ENCODE measurements at regions not wholly inside any gene's neighbourhood (a gene's known extent, or its start where the extent isn't known, plus 50 kb on each side); places are given as distances from the start of the nearest gene placed in this dataset.

GRCh38 chr5:106530150-106530549 is 1140.6 kb downstream of the EFNA5 start:
- no peaks in the 10 kb centered on the region for H3K27me3 ChIP-seq (replicated peaks in 1 of 2; ENCODE audit: control insufficient read depth in 2 of 2, extremely low read depth in 1 of 2, insufficient read depth in 2 of 2, low read length in 1 of 2)
- POLR2A ChIA-PET = no interaction called here
- no peaks in the 10 kb centered on the region for H3K27me3 Mint-ChIP-seq
- H3K27ac Mint-ChIP-seq = no peak overlapping the region
- no peak overlapping the region for H3K4me3 ChIP-seq (ENCODE audit: control insufficient read depth in 1 of 2, extremely low read depth in 1 of 2, low read length in 1 of 2)
- no peaks in the 10 kb centered on the region for H3K9me3 ChIP-seq
- DNase-seq (no peak), ATAC-seq (replicated peaks in 1 of 4) (no peak)
- no peaks in the 10 kb centered on the region for H3K36me3 ChIP-seq (ENCODE audit: control insufficient read depth in 2 of 2, extremely low read depth in 1 of 2, insufficient read depth in 1 of 2, low read length in 1 of 2)
- no peak overlapping the region for H3K27ac ChIP-seq (ENCODE audit: low read length)
- CTCF ChIA-PET = no interaction called here
- H3K4me1 Mint-ChIP-seq = no peaks in the 10 kb centered on the region
- no peak overlapping the region for H3K4me3 Mint-ChIP-seq
- peaks cover 3 to 15% (median 12%) of the 10 kb centered on the region in 3 donors for H3K9me3 Mint-ChIP-seq
- H3K36me3 Mint-ChIP-seq = no peaks in the 10 kb centered on the region
- no peaks in the 10 kb centered on the region for H3K4me1 ChIP-seq (ENCODE audit: control insufficient read depth in 1 of 2, extremely low read depth in 1 of 2, insufficient read depth in 2 of 2, low read length in 2 of 2)

DNA sequence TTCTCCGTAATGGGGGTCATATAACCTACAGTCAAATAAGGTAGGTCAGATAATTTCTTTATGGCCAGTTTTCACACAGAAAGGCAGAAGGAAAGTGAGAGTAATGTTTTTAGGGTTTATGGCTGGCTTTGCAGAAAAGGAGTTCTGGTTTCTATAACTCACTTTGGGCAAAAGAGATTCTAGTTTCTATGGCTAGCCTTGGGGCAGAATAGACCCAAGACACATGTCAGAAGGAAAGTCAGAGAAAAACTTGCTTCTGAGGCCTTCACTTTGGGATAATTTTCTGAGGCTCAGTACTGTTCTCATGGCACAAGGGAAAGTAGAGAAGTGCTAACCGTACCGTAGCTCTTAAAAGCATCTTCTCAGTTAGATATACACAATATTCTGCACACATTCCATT is 1145.3 kb downstream of the EFNA5 start:
- Histone ChIP-seq H3K27ac (ENCODE audit: low read length) (no peak overlapping the region), H3K9me3 (no peaks in the 10 kb centered on the region), H3K27me3 (replicated peaks in 1 of 2; ENCODE audit: control insufficient read depth in 2 of 2, extremely low read depth in 1 of 2, insufficient read depth in 2 of 2, low read length in 1 of 2) (no peaks in the 10 kb centered on the region), H3K4me3 (ENCODE audit: control insufficient read depth in 1 of 2, extremely low read depth in 1 of 2, low read length in 1 of 2) (no peak overlapping the region), H3K4me1 (ENCODE audit: control insufficient read depth in 1 of 2, extremely low read depth in 1 of 2, insufficient read depth in 2 of 2, low read length in 2 of 2) (no peaks in the 10 kb centered on the region), H3K36me3 (ENCODE audit: control insufficient read depth in 2 of 2, extremely low read depth in 1 of 2, insufficient read depth in 1 of 2, low read length in 1 of 2) (no peaks in the 10 kb centered on the region)
- no peaks in the 10 kb centered on the region for H3K36me3 Mint-ChIP-seq
- DNase-seq (no peak), ATAC-seq (replicated peaks in 1 of 4) (no peak)
- CTCF ChIA-PET = no interaction called here
- no CpG with 5 or more reads among the region's 3 CpGs for WGBS (ENCODE audit: insufficient coverage)
- H3K27me3 Mint-ChIP-seq = no peaks in the 10 kb centered on the region
- no peak overlapping the region for H3K4me3 Mint-ChIP-seq
- no peaks in the 10 kb centered on the region for H3K4me1 Mint-ChIP-seq
- no peak overlapping the region for H3K27ac Mint-ChIP-seq
- POLR2A ChIA-PET = no interaction called here
- peaks cover 0 to 11% (median 3%) of the 10 kb centered on the region in 3 donors for H3K9me3 Mint-ChIP-seq

GRCh38 chr5:106523852-106524251 is 1146.9 kb downstream of the EFNA5 start:
- H3K36me3 Mint-ChIP-seq = no peaks in the 10 kb centered on the region
- H3K4me3 Mint-ChIP-seq = no peak overlapping the region
- no peaks in the 10 kb centered on the region for H3K27me3 Mint-ChIP-seq
- H3K4me3 ChIP-seq (ENCODE audit: control insufficient read depth in 1 of 2, extremely low read depth in 1 of 2, low read length in 1 of 2) = no peak overlapping the region
- H3K27ac Mint-ChIP-seq = no peak overlapping the region
- DNase-seq (no peak), ATAC-seq (replicated peaks in 1 of 4) (no peak)
- no peaks in the 10 kb centered on the region for H3K36me3 ChIP-seq (ENCODE audit: control insufficient read depth in 2 of 2, extremely low read depth in 1 of 2, insufficient read depth in 1 of 2, low read length in 1 of 2)
- ChIA-PET POLR2A (no interaction called here), CTCF (no interaction called here)
- H3K27me3 ChIP-seq (replicated peaks in 1 of 2; ENCODE audit: control insufficient read depth in 2 of 2, extremely low read depth in 1 of 2, insufficient read depth in 2 of 2, low read length in 1 of 2) = no peaks in the 10 kb centered on the region
- no peaks in the 10 kb centered on the region for H3K4me1 ChIP-seq (ENCODE audit: control insufficient read depth in 1 of 2, extremely low read depth in 1 of 2, insufficient read depth in 2 of 2, low read length in 2 of 2)
- peaks cover 0 to 16% (median 3%) of the 10 kb centered on the region in 3 donors for H3K9me3 Mint-ChIP-seq
- H3K4me1 Mint-ChIP-seq = no peaks in the 10 kb centered on the region
- no peak overlapping the region for H3K27ac ChIP-seq (ENCODE audit: low read length)
- H3K9me3 ChIP-seq = no peaks in the 10 kb centered on the region

DNA sequence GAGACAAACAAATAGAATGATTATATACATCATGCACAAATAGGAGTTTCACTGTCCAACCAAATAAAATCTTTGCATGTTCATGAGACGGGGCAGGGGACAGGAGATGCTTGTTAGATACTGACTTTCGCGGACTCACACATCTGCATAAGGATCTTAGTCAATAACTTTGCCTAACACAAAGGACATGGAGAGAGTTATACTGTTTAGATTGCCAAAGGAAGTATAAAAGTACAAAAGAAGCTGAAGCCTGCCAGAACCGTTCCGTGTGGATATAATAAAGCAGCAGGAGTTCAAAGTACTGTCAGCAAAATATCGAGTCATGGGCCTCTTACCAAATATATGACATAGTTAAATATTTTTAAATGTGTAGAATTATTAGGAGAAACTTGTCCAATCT is 1148.4 kb downstream of the EFNA5 start:
- Mint-ChIP-seq H3K4me1 (no peaks in the 10 kb centered on the region), H3K27ac (no peak overlapping the region), H3K27me3 (no peaks in the 10 kb centered on the region), H3K9me3 (peaks cover 0 to 16% (median 3%) of the 10 kb centered on the region in 3 donors), H3K36me3 (no peaks in the 10 kb centered on the region), H3K4me3 (no peak overlapping the region)
- ChIA-PET CTCF (no interaction called here), POLR2A (no interaction called here)
- no CpG with 5 or more reads among the region's 6 CpGs for WGBS (ENCODE audit: insufficient coverage)
- H3K4me1 ChIP-seq (ENCODE audit: control insufficient read depth in 1 of 2, extremely low read depth in 1 of 2, insufficient read depth in 2 of 2, low read length in 2 of 2) = no peaks in the 10 kb centered on the region
- no peak overlapping the region for H3K4me3 ChIP-seq (ENCODE audit: control insufficient read depth in 1 of 2, extremely low read depth in 1 of 2, low read length in 1 of 2)
- H3K27me3 ChIP-seq (replicated peaks in 1 of 2; ENCODE audit: control insufficient read depth in 2 of 2, extremely low read depth in 1 of 2, insufficient read depth in 2 of 2, low read length in 1 of 2) = no peaks in the 10 kb centered on the region
- ATAC-seq (replicated peaks in 1 of 4) (no peak), DNase-seq (no peak)
- no peaks in the 10 kb centered on the region for H3K36me3 ChIP-seq (ENCODE audit: control insufficient read depth in 2 of 2, extremely low read depth in 1 of 2, insufficient read depth in 1 of 2, low read length in 1 of 2)
- H3K27ac ChIP-seq (ENCODE audit: low read length) = no peak overlapping the region
- H3K9me3 ChIP-seq = no peaks in the 10 kb centered on the region

GRCh38 chr5:106521701-106522100 is 1149.0 kb downstream of the EFNA5 start:
- no peaks in the 10 kb centered on the region for H3K36me3 Mint-ChIP-seq
- H3K4me1 Mint-ChIP-seq = no peaks in the 10 kb centered on the region
- H3K4me3 Mint-ChIP-seq = no peak overlapping the region
- DNase-seq (no peak), ATAC-seq (replicated peaks in 1 of 4) (no peak)
- ChIA-PET POLR2A (no interaction called here), CTCF (no interaction called here)
- Histone ChIP-seq H3K36me3 (ENCODE audit: control insufficient read depth in 2 of 2, extremely low read depth in 1 of 2, insufficient read depth in 1 of 2, low read length in 1 of 2) (no peaks in the 10 kb centered on the region), H3K4me1 (ENCODE audit: control insufficient read depth in 1 of 2, extremely low read depth in 1 of 2, insufficient read depth in 2 of 2, low read length in 2 of 2) (no peaks in the 10 kb centered on the region), H3K27me3 (replicated peaks in 1 of 2; ENCODE audit: control insufficient read depth in 2 of 2, extremely low read depth in 1 of 2, insufficient read depth in 2 of 2, low read length in 1 of 2) (no peaks in the 10 kb centered on the region), H3K9me3 (no peaks in the 10 kb centered on the region), H3K4me3 (ENCODE audit: control insufficient read depth in 1 of 2, extremely low read depth in 1 of 2, low read length in 1 of 2) (no peak overlapping the region), H3K27ac (ENCODE audit: low read length) (no peak overlapping the region)
- WGBS (ENCODE audit: insufficient coverage) = no CpG with 5 or more reads among the region's 2 CpGs
- no peak overlapping the region for H3K27ac Mint-ChIP-seq
- H3K27me3 Mint-ChIP-seq = no peaks in the 10 kb centered on the region
- H3K9me3 Mint-ChIP-seq = peaks cover 0 to 19% (median 7%) of the 10 kb centered on the region in 3 donors

GRCh38 chr5:106510321-106510720 is 1160.4 kb downstream of the EFNA5 start:
- no peak overlapping the region for H3K27ac ChIP-seq (ENCODE audit: low read length)
- H3K9me3 ChIP-seq = no peaks in the 10 kb centered on the region
- no peaks in the 10 kb centered on the region for H3K36me3 Mint-ChIP-seq
- ATAC-seq (replicated peaks in 1 of 4) (no peak), DNase-seq (no peak)
- ChIA-PET CTCF (no interaction called here), POLR2A (no interaction called here)
- no peak overlapping the region for H3K4me3 ChIP-seq (ENCODE audit: control insufficient read depth in 1 of 2, extremely low read depth in 1 of 2, low read length in 1 of 2)
- H3K9me3 Mint-ChIP-seq = peaks cover 0 to 8% (median 5%) of the 10 kb centered on the region in 3 donors
- no peaks in the 10 kb centered on the region for H3K27me3 Mint-ChIP-seq
- H3K27me3 ChIP-seq (replicated peaks in 1 of 2; ENCODE audit: control insufficient read depth in 2 of 2, extremely low read depth in 1 of 2, insufficient read depth in 2 of 2, low read length in 1 of 2) = no peaks in the 10 kb centered on the region
- no peak overlapping the region for H3K27ac Mint-ChIP-seq
- H3K36me3 ChIP-seq (ENCODE audit: control insufficient read depth in 2 of 2, extremely low read depth in 1 of 2, insufficient read depth in 1 of 2, low read length in 1 of 2) = no peaks in the 10 kb centered on the region
- no peaks in the 10 kb centered on the region for H3K4me1 Mint-ChIP-seq
- H3K4me1 ChIP-seq (ENCODE audit: control insufficient read depth in 1 of 2, extremely low read depth in 1 of 2, insufficient read depth in 2 of 2, low read length in 2 of 2) = no peaks in the 10 kb centered on the region
- no peak overlapping the region for H3K4me3 Mint-ChIP-seq

DNA sequence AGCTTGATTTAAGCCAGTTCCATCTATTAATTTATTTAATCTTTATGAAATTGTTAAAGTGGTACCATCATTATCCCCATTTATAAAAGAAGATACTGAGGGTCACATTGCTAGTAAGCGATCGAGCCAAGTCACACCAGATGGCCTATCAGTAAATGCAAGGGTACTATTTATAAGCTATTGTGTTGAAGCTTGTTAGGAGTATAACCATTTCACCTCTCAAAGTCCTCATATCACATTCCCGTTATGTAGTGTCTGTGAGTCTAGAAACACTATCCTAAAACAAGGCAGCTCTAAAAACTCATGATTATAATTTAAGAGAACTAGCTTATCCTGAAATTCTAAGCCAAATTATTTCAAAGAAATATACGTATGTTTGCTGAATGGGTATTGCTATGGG is 1161.8 kb downstream of the EFNA5 start:
- no CpG with 5 or more reads among the region's 4 CpGs for WGBS (ENCODE audit: insufficient coverage)
- H3K36me3 Mint-ChIP-seq = no peaks in the 10 kb centered on the region
- no peaks in the 10 kb centered on the region for H3K4me1 ChIP-seq (ENCODE audit: control insufficient read depth in 1 of 2, extremely low read depth in 1 of 2, insufficient read depth in 2 of 2, low read length in 2 of 2)
- H3K4me3 ChIP-seq (ENCODE audit: control insufficient read depth in 1 of 2, extremely low read depth in 1 of 2, low read length in 1 of 2) = no peak overlapping the region
- H3K27ac Mint-ChIP-seq = no peak overlapping the region
- H3K27me3 ChIP-seq (replicated peaks in 1 of 2; ENCODE audit: control insufficient read depth in 2 of 2, extremely low read depth in 1 of 2, insufficient read depth in 2 of 2, low read length in 1 of 2) = no peaks in the 10 kb centered on the region
- CTCF ChIA-PET = interaction anchor here in 1 of 2 donors (0.6 kb wide), 1 partner anchor 30 kb away, joined by 9 read pairs; no protein-coding TSS in a partner anchor
- DNase-seq = no peak
- POLR2A ChIA-PET = no interaction called here
- no peaks in the 10 kb centered on the region for H3K9me3 ChIP-seq
- no peak overlapping the region for H3K4me3 Mint-ChIP-seq
- H3K27ac ChIP-seq (ENCODE audit: low read length) = no peak overlapping the region
- peaks cover 0 to 11% (median 0%) of the 10 kb centered on the region in 3 donors for H3K9me3 Mint-ChIP-seq
- no peak for ATAC-seq (replicated peaks in 1 of 4)
- no peaks in the 10 kb centered on the region for H3K4me1 Mint-ChIP-seq
- H3K27me3 Mint-ChIP-seq = no peaks in the 10 kb centered on the region
- H3K36me3 ChIP-seq (ENCODE audit: control insufficient read depth in 2 of 2, extremely low read depth in 1 of 2, insufficient read depth in 1 of 2, low read length in 1 of 2) = no peaks in the 10 kb centered on the region

Data from T-cell (primary cell).